Neural progenitor cell (in vitro differentiated cells): ENCODE measurements at regions not wholly inside any gene's neighbourhood (a gene's known extent, or its start where the extent isn't known, plus 50 kb on each side); places are given as distances from the start of the nearest gene placed in this dataset.

ENCODE experiments used
- EZH2 ChIP-seq: fragments of 200-600 bp; sonication (generic); IDR thresholded peaks from 2 replicates; pipeline ENCODE4 v1.6.1; 2017; ENCODE audit warnings: antibody characterized with exemption, mild to moderate bottlenecking, moderate library complexity
- TF ChIP-seq, protein P1 (sequence below): fragments of 200-600 bp; sonication (generic); IDR thresholded peaks from 2 replicates; pipeline ENCODE4 v1.5.1; 2017; ENCODE audit warnings: antibody characterized with exemption, mild to moderate bottlenecking

DNA sequence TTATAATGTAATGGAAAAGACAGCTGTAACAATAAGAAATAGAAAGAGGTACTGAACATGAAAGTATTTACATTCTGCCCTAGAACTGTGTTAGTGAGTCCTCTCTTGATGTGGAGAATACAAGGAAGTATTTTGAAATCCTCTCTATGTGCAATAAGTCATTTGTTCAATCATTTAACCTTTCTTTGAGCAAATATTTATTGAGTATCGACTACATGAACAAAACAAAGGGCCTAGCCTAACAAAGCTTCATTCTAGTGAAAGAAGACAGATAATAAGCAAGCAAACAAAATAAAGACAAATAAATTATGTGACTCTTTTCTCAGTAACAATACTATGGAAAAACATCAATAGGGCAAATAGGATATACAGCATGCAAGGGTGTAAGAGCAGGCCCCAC lies 354.9 kb upstream of the ATP11B start:
- no peak for TF ChIP-seq EZH2
- TF ChIP-seq, protein P1, sequence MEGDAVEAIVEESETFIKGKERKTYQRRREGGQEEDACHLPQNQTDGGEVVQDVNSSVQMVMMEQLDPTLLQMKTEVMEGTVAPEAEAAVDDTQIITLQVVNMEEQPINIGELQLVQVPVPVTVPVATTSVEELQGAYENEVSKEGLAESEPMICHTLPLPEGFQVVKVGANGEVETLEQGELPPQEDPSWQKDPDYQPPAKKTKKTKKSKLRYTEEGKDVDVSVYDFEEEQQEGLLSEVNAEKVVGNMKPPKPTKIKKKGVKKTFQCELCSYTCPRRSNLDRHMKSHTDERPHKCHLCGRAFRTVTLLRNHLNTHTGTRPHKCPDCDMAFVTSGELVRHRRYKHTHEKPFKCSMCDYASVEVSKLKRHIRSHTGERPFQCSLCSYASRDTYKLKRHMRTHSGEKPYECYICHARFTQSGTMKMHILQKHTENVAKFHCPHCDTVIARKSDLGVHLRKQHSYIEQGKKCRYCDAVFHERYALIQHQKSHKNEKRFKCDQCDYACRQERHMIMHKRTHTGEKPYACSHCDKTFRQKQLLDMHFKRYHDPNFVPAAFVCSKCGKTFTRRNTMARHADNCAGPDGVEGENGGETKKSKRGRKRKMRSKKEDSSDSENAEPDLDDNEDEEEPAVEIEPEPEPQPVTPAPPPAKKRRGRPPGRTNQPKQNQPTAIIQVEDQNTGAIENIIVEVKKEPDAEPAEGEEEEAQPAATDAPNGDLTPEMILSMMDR, result no peak
